ENCODE measurements at regions not wholly inside any gene's neighbourhood (a gene's known extent, or its start where the extent isn't known, plus 50 kb on each side); places are given as distances from the start of the nearest gene placed in this dataset.

- TF ChIP-seq CTCF (IDR thresholded peaks at IDR 0.05) (no peak), POLR2AphosphoS5 (IDR thresholded peaks at IDR 0.05) (no peak)
Measured at GRCh38 chr4:34921391-34921790, 1322.9 kb downstream of the ARAP2 start.
